Nephron (organoid): ENCODE measurements at regions not wholly inside any gene's neighbourhood (a gene's known extent, or its start where the extent isn't known, plus 50 kb on each side); places are given as distances from the start of the nearest gene placed in this dataset.

Experiments used
- H3K27ac Mint-ChIP-seq, 3 experiments: 2 replicates each; pipeline ENCODE4 v1.8.0; 2020; ENCODE audit warnings: mixed read lengths in 3 of 3, mild to moderate bottlenecking in 2 of 3, moderate library complexity in 1 of 3
- H3K27me3 Mint-ChIP-seq: 2 replicates; pipeline ENCODE4 v1.8.0; 2021; ENCODE audit warnings: low read depth, mild to moderate bottlenecking, moderate library complexity, mixed read lengths
- H3K36me3 Mint-ChIP-seq: 2 replicates; pipeline ENCODE4 v1.8.0; 2020; ENCODE audit warnings: low read depth, mixed read lengths
- H3K4me1 Mint-ChIP-seq: 2 replicates; pipeline ENCODE4 v1.8.0; 2020; ENCODE audit warnings: mixed read lengths
- H3K4me3 Mint-ChIP-seq, 3 experiments: 2 replicates each; pipeline ENCODE4 v1.8.0; 2020; ENCODE audit warnings: mild to moderate bottlenecking in 3 of 3, mixed read lengths in 3 of 3, moderate library complexity in 2 of 3
- H3K9me3 Mint-ChIP-seq: 2 replicates; pipeline ENCODE4 v1.8.0; 2020; ENCODE audit warnings: mixed read lengths
- TF ChIP-seq, protein P1 (sequence below), 3 experiments: fragments of 200-600 bp; sonication (generic); IDR thresholded peaks; one replicate each; pipeline ENCODE4 v1.5.0; 2021; ENCODE audit warnings: antibody characterized with exemption in 3 of 3; ENCODE audit not compliant: unreplicated experiment in 3 of 3

DNA sequence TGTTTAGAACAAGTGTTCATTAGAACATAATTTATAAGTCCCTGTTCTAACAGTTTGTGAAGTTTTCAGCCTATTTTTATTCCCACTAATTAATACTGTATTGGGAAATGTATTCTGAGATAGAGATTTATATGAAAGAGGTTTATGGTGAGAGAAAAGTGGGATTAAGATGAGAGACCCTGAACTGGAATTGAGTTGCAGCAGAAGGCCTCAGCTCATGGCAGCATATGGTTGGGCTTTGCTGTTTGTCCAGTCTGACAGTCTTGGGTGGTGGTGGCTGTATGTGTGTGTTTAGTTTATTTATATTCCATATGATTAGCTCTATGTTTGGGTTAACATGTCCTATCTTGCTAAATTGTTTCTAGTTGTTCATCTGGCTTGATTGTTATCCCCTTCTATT, 575.1 kb downstream of the SLITRK5 start:
- TF ChIP-seq, protein P1, sequence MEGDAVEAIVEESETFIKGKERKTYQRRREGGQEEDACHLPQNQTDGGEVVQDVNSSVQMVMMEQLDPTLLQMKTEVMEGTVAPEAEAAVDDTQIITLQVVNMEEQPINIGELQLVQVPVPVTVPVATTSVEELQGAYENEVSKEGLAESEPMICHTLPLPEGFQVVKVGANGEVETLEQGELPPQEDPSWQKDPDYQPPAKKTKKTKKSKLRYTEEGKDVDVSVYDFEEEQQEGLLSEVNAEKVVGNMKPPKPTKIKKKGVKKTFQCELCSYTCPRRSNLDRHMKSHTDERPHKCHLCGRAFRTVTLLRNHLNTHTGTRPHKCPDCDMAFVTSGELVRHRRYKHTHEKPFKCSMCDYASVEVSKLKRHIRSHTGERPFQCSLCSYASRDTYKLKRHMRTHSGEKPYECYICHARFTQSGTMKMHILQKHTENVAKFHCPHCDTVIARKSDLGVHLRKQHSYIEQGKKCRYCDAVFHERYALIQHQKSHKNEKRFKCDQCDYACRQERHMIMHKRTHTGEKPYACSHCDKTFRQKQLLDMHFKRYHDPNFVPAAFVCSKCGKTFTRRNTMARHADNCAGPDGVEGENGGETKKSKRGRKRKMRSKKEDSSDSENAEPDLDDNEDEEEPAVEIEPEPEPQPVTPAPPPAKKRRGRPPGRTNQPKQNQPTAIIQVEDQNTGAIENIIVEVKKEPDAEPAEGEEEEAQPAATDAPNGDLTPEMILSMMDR (IDR thresholded peaks at IDR 0.05; ENCODE audit: unreplicated experiment in 3 of 3): no peak
- H3K4me1 Mint-ChIP-seq: no peaks in the 10 kb centered on the region
- no peak overlapping the region for H3K4me3 Mint-ChIP-seq
- no peaks in the 10 kb centered on the region for H3K9me3 Mint-ChIP-seq
- no peaks in the 10 kb centered on the region for H3K36me3 Mint-ChIP-seq
- no peaks in the 10 kb centered on the region for H3K27me3 Mint-ChIP-seq
- no peak overlapping the region for H3K27ac Mint-ChIP-seq

DNA sequence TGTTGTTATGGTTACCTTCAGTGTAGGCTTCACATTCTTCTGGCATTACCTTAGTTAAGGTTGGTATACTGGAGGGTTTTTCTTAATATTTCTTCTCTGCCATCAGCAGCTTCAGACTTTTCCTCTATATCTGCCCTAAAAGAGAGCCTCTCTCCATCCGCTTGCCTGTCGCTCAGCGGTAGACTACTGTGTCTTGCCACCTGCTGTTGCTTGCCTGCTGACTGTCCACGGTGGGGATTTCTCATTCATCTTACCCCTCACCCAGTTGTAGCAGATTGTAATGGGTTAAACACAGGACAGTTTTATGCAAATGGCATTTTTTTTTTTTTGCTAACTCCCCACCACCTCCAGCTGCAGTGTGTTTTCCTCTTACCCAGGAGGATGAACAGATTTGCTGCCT, 577.2 kb downstream of the SLITRK5 start:
- Mint-ChIP-seq H3K36me3 (no peaks in the 10 kb centered on the region), H3K27ac (no peak overlapping the region), H3K4me3 (no peak overlapping the region), H3K4me1 (no peaks in the 10 kb centered on the region), H3K9me3 (no peaks in the 10 kb centered on the region), H3K27me3 (no peaks in the 10 kb centered on the region)
- TF ChIP-seq, protein P1 (IDR thresholded peaks at IDR 0.05; ENCODE audit: unreplicated experiment in 3 of 3): no peak

DNA sequence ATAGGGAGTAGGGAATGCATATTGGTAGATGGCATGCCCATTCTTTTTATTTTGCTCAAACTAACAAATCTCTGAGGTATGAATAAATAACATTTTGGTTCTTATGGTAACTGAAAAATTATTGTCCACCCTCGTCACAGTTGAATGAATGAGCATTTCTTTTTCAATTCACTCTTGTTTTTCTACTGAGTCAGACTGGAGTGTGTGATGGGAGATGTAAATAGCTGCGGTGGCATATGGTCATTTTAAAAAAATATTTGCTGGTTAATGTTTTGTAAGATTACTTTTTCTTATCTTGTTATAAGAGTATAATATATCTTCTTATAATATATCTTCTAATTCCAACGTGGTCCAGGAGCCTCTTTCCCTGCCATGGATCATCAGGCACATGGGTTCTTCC, 586.5 kb downstream of the SLITRK5 start:
- no peak overlapping the region for H3K27ac Mint-ChIP-seq
- no peak overlapping the region for H3K4me3 Mint-ChIP-seq
- no peaks in the 10 kb centered on the region for H3K27me3 Mint-ChIP-seq
- no peaks in the 10 kb centered on the region for H3K36me3 Mint-ChIP-seq
- H3K9me3 Mint-ChIP-seq: no peaks in the 10 kb centered on the region
- H3K4me1 Mint-ChIP-seq: no peaks in the 10 kb centered on the region
- TF ChIP-seq, protein P1 (IDR thresholded peaks at IDR 0.05; ENCODE audit: unreplicated experiment in 3 of 3): no peak

DNA sequence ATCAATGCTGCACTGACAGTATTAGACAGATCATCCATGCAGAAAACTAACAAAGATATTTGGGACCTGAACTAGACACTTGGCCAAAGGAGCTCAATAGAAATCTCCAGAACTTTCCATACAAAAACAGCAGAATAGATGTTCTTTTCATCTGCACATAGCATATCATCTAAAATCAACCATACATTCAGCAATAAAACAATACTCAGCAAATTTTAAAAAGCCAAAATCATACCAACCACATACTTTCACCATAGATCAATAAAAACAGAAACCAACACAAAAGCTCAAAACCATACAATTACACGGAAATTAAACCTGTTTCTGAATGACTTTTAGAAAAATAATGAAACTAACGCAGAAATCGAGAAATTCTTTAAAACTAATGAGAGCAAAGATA, 592.6 kb downstream of the SLITRK5 start:
- H3K27me3 Mint-ChIP-seq: no peaks in the 10 kb centered on the region
- no peaks in the 10 kb centered on the region for H3K36me3 Mint-ChIP-seq
- TF ChIP-seq, protein P1 (IDR thresholded peaks at IDR 0.05; ENCODE audit: unreplicated experiment in 3 of 3): no peak
- no peak overlapping the region for H3K4me3 Mint-ChIP-seq
- H3K27ac Mint-ChIP-seq: no peak overlapping the region
- no peaks in the 10 kb centered on the region for H3K4me1 Mint-ChIP-seq
- peaks cover 2% of the 10 kb centered on the region for H3K9me3 Mint-ChIP-seq

DNA sequence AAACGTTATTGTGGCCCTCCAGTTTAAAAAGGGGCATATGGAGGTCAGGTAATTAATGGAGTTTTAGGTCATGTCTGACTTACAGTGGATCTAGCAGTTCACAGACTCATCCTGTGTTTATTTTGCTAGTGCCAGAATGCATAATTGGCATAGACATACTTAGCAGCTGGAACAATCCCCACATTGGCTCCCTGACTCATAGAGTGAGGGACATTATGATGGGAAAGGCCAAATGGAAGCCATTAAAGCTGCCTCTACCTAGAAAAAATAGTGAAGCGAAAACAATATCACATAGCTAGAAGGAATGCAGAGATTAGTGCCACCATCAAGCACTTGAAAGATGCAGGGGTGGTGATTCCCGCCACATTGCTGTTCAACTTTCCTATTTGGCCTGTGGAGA, 610.7 kb downstream of the SLITRK5 start:
- no peak overlapping the region for H3K27ac Mint-ChIP-seq
- no peaks in the 10 kb centered on the region for H3K27me3 Mint-ChIP-seq

DNA sequence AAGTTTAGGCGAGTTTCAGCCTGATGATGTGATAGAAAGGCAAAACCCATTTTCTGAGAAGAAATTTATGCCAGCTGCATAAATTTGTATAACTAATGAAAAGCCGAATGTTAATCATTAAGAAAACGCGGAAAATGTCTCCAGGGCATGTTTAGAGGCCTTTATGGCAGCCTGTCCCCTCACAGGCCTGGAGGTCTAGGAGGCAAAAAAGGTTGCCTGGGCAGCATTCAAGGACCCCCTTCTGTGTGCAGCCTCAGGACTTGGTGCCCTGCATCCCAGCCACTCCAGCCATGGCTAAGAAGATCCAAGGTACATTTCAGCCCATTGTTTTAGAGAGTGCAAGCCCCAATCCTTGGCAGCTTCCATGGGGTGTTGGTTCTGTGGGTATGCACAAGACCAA, 614.2 kb downstream of the SLITRK5 start:
- Mint-ChIP-seq H3K4me1 (no peaks in the 10 kb centered on the region), H3K4me3 (no peak overlapping the region), H3K36me3 (no peaks in the 10 kb centered on the region), H3K9me3 (peaks cover 16% of the 10 kb centered on the region), H3K27ac (no peak overlapping the region), H3K27me3 (no peaks in the 10 kb centered on the region)
- TF ChIP-seq, protein P1 (IDR thresholded peaks at IDR 0.05; ENCODE audit: unreplicated experiment in 3 of 3): no peak

More for the DNA sequence above, 610.7 kb downstream of the SLITRK5 start:
- H3K9me3 Mint-ChIP-seq: peaks cover 16% of the 10 kb centered on the region
- TF ChIP-seq, protein P1 (IDR thresholded peaks at IDR 0.05; ENCODE audit: unreplicated experiment in 3 of 3): no peak
- no peaks in the 10 kb centered on the region for H3K36me3 Mint-ChIP-seq
- no peak overlapping the region for H3K4me3 Mint-ChIP-seq
- peaks cover 4% of the 10 kb centered on the region for H3K4me1 Mint-ChIP-seq
